Psoas muscle (tissue), 7 donors: ENCODE measurements at regions not wholly inside any gene's neighbourhood (a gene's known extent, or its start where the extent isn't known, plus 50 kb on each side); places are given as distances from the start of the nearest gene placed in this dataset.

ENCODE experiments used
- ATAC-seq, 4 donors: fragments of 200-7000 bp; cut with Tn5 transposase; one replicate each; pipeline ENCODE4 v1.9.1; 2020; ENCODE audit warnings: moderate library complexity in 3 of 4, mild to moderate bottlenecking in 2 of 4
- DNase-seq, 2 donors: peaks; one replicate each; pipeline ENCODE4 v3.0.0-alpha.2; 2020
- H3K27ac ChIP-seq: fragments of 200-600 bp; one replicate; pipeline ENCODE4 v1.8.0; 2022
- H3K27me3 ChIP-seq, 3 donors: fragments of 200-600 bp in 1 of 3; one replicate each; pipeline versions ENCODE4 v1.6.1 to v1.8.0; 2013 to 2022; ENCODE audit warnings: low read length in 2 of 3, mild to moderate bottlenecking in 2 of 3, moderate library complexity in 1 of 3; ENCODE audit not compliant: insufficient read depth in 3 of 3
- H3K36me3 ChIP-seq, 2 donors: fragments of 200-600 bp in 1 of 2; one replicate each; pipeline versions ENCODE4 v1.6.1 to v1.8.0; 2013 to 2022; ENCODE audit warnings: low read depth in 1 of 2, mild to moderate bottlenecking in 1 of 2, moderate library complexity in 1 of 2; ENCODE audit not compliant: insufficient read depth in 1 of 2
- H3K4me1 ChIP-seq: fragments of 200-600 bp; one replicate; pipeline ENCODE4 v1.8.0; 2022
- H3K4me3 ChIP-seq: fragments of 200-600 bp; one replicate; pipeline ENCODE4 v1.8.0; 2022; ENCODE audit warnings: mild to moderate bottlenecking
- H3K9me3 ChIP-seq: fragments of 200-600 bp; one replicate; pipeline ENCODE4 v1.8.0; 2022
- WGBS, 3 donors: extraction: QIAGEN DNeasy Blood & Tissue Kit; methylation state at CpG; one replicate each; pipeline versions ENCODE4 v1.1.6 to v1.1.7; 2013; 5-methylcytosine and 5-hydroxymethylcytosine counted together
- intact Hi-C, 2 donors: fragments of 100-400 bp; cut with DNase I; formaldehyde crosslinking; loops; one replicate each; pipeline versions ENCODE4 v1.11.0 to v1.14.2; 2022
- TF ChIP-seq, protein P1 (sequence below): fragments of 200-600 bp; IDR thresholded peaks from one replicate; pipeline ENCODE4 v1.8.0; 2022; ENCODE audit warnings: antibody characterized with exemption
- donor health status: healthy with polysubstance abuse.
- donor health status: DM: no; HTN: no; CAD: no; lungs with moderate emphysema.
- donor health status: Bipolar disorder and iron deficiency.
- donor health status: healthy.
- donor health status: DM: yes; HTN: yes; CAD: no.
- donor health status: DM: no; HTN: no; CAD: no.
- donor health status: DM: yes; HTN: yes; CAD: no.

DNA sequence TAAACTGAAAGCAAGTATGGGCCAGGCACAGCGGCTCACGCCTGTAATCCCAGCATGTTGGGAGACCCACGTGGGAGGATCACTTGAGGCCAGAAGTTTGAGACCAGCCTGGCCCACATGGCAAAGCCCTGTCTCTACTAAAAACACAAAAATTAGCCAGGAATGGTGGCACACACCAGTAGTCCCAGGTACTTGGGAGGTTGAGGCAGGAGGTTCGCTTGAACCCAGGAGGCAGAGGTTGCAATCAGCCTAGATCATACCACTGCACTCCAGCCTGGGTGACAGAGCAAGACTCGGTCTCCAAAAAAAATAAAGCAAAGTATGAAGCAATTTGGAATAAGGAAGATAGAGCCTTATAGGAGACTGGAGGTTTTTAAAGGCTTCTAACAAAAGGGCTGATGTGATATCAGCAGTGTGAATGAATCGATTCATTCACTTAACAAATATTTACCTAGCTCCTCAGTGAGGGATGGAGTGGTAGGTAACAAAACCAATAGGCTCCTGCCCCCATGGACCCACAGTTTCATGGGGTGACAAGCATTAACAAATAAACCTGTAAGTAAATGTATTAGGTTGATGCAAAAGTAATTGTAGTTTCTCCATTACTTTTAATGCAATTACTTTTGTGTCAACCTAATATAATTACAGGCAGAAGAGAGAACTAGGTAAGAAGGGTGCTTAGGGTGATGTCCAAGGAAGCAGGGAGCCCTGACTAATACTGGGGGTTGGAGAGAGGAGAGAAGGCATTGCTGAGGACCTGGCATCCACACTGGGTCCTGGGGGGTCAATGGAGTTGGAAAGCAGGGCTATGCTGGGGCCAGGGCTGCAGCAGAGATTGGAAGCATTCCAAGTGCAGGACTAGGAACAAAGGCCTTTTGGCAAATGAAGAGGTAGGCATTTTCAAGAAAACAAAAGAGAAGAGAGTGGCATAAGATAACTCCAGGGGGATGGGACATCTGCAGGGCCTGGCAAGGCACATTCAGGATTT is 195.4 kb upstream of the ARL4C start:
- WGBS, 3 donors: 75 to 80% (median 77%) methylated on average over 6 of the region's 6 CpGs
- no peak for ATAC-seq
- TF ChIP-seq, protein P1, sequence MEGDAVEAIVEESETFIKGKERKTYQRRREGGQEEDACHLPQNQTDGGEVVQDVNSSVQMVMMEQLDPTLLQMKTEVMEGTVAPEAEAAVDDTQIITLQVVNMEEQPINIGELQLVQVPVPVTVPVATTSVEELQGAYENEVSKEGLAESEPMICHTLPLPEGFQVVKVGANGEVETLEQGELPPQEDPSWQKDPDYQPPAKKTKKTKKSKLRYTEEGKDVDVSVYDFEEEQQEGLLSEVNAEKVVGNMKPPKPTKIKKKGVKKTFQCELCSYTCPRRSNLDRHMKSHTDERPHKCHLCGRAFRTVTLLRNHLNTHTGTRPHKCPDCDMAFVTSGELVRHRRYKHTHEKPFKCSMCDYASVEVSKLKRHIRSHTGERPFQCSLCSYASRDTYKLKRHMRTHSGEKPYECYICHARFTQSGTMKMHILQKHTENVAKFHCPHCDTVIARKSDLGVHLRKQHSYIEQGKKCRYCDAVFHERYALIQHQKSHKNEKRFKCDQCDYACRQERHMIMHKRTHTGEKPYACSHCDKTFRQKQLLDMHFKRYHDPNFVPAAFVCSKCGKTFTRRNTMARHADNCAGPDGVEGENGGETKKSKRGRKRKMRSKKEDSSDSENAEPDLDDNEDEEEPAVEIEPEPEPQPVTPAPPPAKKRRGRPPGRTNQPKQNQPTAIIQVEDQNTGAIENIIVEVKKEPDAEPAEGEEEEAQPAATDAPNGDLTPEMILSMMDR: no peak
- Histone ChIP-seq H3K9me3 (no peaks in the 10 kb centered on the region), H3K4me3 (no peak overlapping the region), H3K27me3 (peaks cover 0 to 3% (median 0%) of the 10 kb centered on the region in 3 donors), H3K27ac (no peak overlapping the region), H3K4me1 (peaks cover 4% of the 10 kb centered on the region), H3K36me3 (no peaks in the 10 kb centered on the region)
- DNase-seq: no peak
- intact Hi-C loops: no loop called here

DNA sequence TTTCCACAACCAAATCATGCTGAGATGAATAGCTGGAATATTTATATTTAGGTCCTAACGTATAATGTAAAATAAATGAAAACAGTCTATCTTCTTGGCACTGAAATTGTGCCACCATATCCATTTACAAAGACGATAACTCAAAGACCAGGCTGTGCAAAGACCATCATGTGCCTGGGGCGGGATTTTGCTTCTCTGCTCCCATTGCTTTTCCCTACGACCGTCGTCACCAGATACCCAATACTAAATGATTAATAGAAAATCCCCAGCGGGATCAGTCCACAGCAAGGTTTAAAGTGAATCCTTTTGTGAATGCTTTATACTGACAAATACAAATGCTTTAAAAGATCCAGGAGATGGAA is 194.3 kb upstream of the ARL4C start:
- 10 to 17% (median 14%) methylated on average over 7 of the region's 7 CpGs for WGBS, 3 donors

DNA sequence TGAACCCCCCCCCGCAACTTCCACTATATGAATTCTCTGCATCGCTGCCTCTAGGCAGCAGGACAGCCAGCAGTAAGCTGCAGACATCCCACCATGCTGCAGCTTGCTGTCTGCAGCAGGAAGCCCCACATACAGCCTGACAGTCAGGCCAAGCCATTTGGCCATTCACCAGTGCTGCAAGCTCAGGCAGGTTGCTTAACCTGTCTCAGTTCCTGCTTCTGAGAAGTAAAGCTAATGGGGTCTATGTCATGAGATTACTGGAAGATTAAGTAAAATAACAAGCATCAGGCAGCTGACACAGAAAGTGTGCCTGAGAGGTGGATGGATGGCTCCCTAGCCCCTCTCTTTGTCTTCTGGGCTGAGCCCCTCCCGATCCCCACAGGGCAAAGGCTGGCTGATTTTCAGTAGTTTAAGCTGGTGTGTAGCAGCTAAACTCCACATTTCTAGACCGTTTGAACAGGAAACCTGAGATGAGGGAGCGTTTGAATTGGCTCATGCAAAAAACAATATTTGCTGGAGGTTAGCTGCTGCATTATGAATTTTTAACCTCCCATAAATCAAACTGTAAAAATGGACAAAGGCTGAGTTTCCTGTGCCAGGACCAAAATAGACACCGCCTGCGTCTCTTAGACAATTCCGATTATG is 193.8 kb upstream of the ARL4C start:
- intact Hi-C loops: no loop called here
- H3K27ac ChIP-seq: no peak overlapping the region

More for the DNA sequence above, 194.3 kb upstream of the ARL4C start:
- H3K36me3 ChIP-seq: no peaks in the 10 kb centered on the region
- no peaks in the 10 kb centered on the region for H3K9me3 ChIP-seq
- no peak overlapping the region for H3K27ac ChIP-seq
- no peak overlapping the region for H3K4me3 ChIP-seq
- ATAC-seq: no peak
- intact Hi-C loops: no loop called here
- peaks cover 4% of the 10 kb centered on the region for H3K4me1 ChIP-seq
- DNase-seq: no peak
- TF ChIP-seq, protein P1: no peak
- peaks cover 0 to 3% (median 0%) of the 10 kb centered on the region in 3 donors for H3K27me3 ChIP-seq

DNA sequence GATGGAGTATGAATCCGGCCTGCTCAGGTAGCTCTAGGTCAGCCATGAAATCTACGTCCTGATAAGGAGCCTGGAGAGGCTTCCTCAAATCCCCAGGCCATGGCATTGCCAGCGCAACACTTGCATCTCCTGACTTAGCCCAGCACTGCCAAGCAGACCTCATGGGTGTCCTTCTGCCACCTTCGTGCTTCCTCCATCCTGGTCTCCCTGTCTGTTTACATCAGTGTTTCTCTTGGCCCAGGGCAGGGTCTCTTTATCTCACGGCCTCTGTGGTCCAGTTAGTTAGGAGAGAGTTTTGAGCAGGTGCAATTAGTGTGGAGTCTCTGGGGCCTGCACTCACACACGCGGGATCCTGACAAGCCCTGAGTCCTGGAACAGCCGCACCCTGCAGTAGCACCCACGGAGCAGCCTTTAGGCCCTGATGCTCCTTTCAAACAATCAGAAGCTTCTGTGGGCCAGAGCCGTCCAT is 193.1 kb upstream of the ARL4C start:
- TF ChIP-seq, protein P1: no peak

More for the DNA sequence above, 193.8 kb upstream of the ARL4C start:
- ATAC-seq (no peak), DNase-seq (no peak)
- Histone ChIP-seq H3K9me3 (no peaks in the 10 kb centered on the region), H3K36me3 (no peaks in the 10 kb centered on the region), H3K27me3 (peaks cover 0 to 3% (median 0%) of the 10 kb centered on the region in 3 donors), H3K4me1 (peaks cover 4% of the 10 kb centered on the region), H3K4me3 (no peak overlapping the region)
- WGBS, 3 donors: 10 to 20% (median 19%) methylated on average over 8 of the region's 8 CpGs
- TF ChIP-seq, protein P1: no peak

More for the DNA sequence above, 193.1 kb upstream of the ARL4C start:
- Histone ChIP-seq H3K27ac (no peak overlapping the region), H3K27me3 (peaks cover 0 to 3% (median 0%) of the 10 kb centered on the region in 3 donors), H3K9me3 (no peaks in the 10 kb centered on the region), H3K36me3 (no peaks in the 10 kb centered on the region), H3K4me3 (no peak overlapping the region), H3K4me1 (peaks cover 4% of the 10 kb centered on the region)
- DNase-seq: no peak
- 88 to 89% (median 89%) methylated on average over 10 of the region's 10 CpGs for WGBS, 3 donors
- intact Hi-C loops: no loop called here
- ATAC-seq: no peak
